Naive thymus-derived CD4-positive, alpha-beta T cell (primary cell): ENCODE measurements at regions not wholly inside any gene's neighbourhood (a gene's known extent, or its start where the extent isn't known, plus 50 kb on each side); places are given as distances from the start of the nearest gene placed in this dataset.

Experiments
- ATAC-seq: fragments of 150-1000 bp; cut with Tn5 transposase; 2 replicates; pipeline ENCODE4 v1.10.0; 2021; ENCODE audit warnings: mild to moderate bottlenecking, moderate library complexity
- CTCF ChIA-PET: fragments of 350-600 bp; sonication (Branson Sonifier 250); formaldehyde crosslinking; loops from one replicate; lab custom pipeline; 2021; ENCODE audit warnings: antibody characterized with exemption; lab: Charles Lee
- POLR2A ChIA-PET: fragments of 350-600 bp; sonication (Branson Sonifier 250); formaldehyde crosslinking; loops from one replicate; lab custom pipeline; 2021; ENCODE audit warnings: antibody characterized with exemption, inconsistent platforms; lab: Charles Lee
- DNase-seq, 9 donors: peaks; one replicate each; pipeline versions ENCODE4 v3.0.0 to v3.0.0-alpha.2; 2020 to 2022; ENCODE audit warnings: mixed read lengths in 1 of 9
- H3K27ac ChIP-seq: one replicate; pipeline ENCODE4 v1.7.0; 2013; ENCODE audit warnings: mild to moderate bottlenecking, low read depth, low read length, moderate library complexity
- H3K27me3 ChIP-seq, 2 donors: one replicate each; pipeline ENCODE4 v1.7.0; 2013; ENCODE audit warnings: low read length in 2 of 2, mild to moderate bottlenecking in 2 of 2, moderate library complexity in 2 of 2; ENCODE audit not compliant: control insufficient read depth in 2 of 2, insufficient read depth in 2 of 2
- H3K36me3 ChIP-seq, 3 experiments: 1 replicate in 2 of 3; 2 replicates in 1 of 3; pipeline ENCODE4 v1.7.0; 2013; ENCODE audit warnings: low read length in 3 of 3, mild to moderate bottlenecking in 3 of 3, moderate library complexity in 1 of 3; ENCODE audit not compliant: insufficient read depth in 3 of 3, control insufficient read depth in 2 of 3
- H3K4me1 ChIP-seq, 2 donors: one replicate each; pipeline ENCODE4 v1.7.0; 2013; ENCODE audit warnings: low read length in 2 of 2, mild to moderate bottlenecking in 2 of 2, moderate library complexity in 1 of 2; ENCODE audit not compliant: control insufficient read depth in 2 of 2, insufficient read depth in 2 of 2
- H3K4me3 ChIP-seq: 2 replicates; pipeline ENCODE4 v1.7.0; 2013; ENCODE audit warnings: mild to moderate bottlenecking, low read length
- H3K9me3 ChIP-seq, 3 experiments: 1 replicate in 2 of 3; 2 replicates in 1 of 3; pipeline ENCODE4 v1.7.0; 2013; ENCODE audit warnings: low read length in 3 of 3; ENCODE audit not compliant: control insufficient read depth in 2 of 3
- H3K27ac Mint-ChIP-seq, 9 donors: one replicate each; pipeline ENCODE4 v1.8.0; 2020 to 2022; ENCODE audit warnings: mixed read lengths in 9 of 9, mild to moderate bottlenecking in 8 of 9, moderate library complexity in 5 of 9, inconsistent platforms in 2 of 9
- H3K27me3 Mint-ChIP-seq, 5 donors: one replicate each; pipeline ENCODE4 v1.8.0; 2021 to 2022; ENCODE audit warnings: mixed read lengths in 5 of 5, mild to moderate bottlenecking in 1 of 5
- H3K36me3 Mint-ChIP-seq, 5 donors: one replicate each; pipeline ENCODE4 v1.8.0; 2020 to 2022; ENCODE audit warnings: mixed read lengths in 5 of 5, mild to moderate bottlenecking in 3 of 5, inconsistent platforms in 1 of 5
- H3K4me1 Mint-ChIP-seq, 7 donors: one replicate each; pipeline ENCODE4 v1.8.0; 2020 to 2022; ENCODE audit warnings: mixed read lengths in 7 of 7, mild to moderate bottlenecking in 3 of 7, inconsistent platforms in 1 of 7
- H3K4me3 Mint-ChIP-seq, 10 donors: one replicate each; pipeline ENCODE4 v1.8.0; 2020 to 2022; ENCODE audit warnings: mild to moderate bottlenecking in 10 of 10, mixed read lengths in 10 of 10, moderate library complexity in 6 of 10, inconsistent platforms in 2 of 10
- H3K9me3 Mint-ChIP-seq, 11 donors: one replicate each; pipeline ENCODE4 v1.8.0; 2020 to 2022; ENCODE audit warnings: mixed read lengths in 11 of 11, mild to moderate bottlenecking in 4 of 11, inconsistent platforms in 1 of 11, moderate library complexity in 1 of 11
- intact Hi-C, 2 donors: fragments of 100-400 bp; cut with micrococcal nuclease; formaldehyde crosslinking; loops; one replicate each; pipeline ENCODE4 v1.15.1; 2023

- Mint-ChIP-seq H3K4me1 (no peaks in the 10 kb centered on the region), H3K27me3 (peaks cover 4 to 23% (median 12%) of the 10 kb centered on the region in 5 donors), H3K36me3 (no peaks in the 10 kb centered on the region), H3K4me3 (no peak overlapping the region), H3K9me3 (peaks cover 0 to 1% (median 0%) of the 10 kb centered on the region in 11 donors), H3K27ac (no peak overlapping the region)
- H3K36me3 ChIP-seq = no peaks in the 10 kb centered on the region
- CTCF ChIA-PET = no interaction called here
- no peaks in the 10 kb centered on the region for H3K4me1 ChIP-seq
- no peak overlapping the region for H3K27ac ChIP-seq
- POLR2A ChIA-PET = no interaction called here
- DNase-seq (no peak), ATAC-seq (no peak)
- no peak overlapping the region for H3K4me3 ChIP-seq
- H3K27me3 ChIP-seq = no peaks in the 10 kb centered on the region
- intact Hi-C loops = no loop called here
- no peaks in the 10 kb centered on the region for H3K9me3 ChIP-seq
Measured at GRCh38 chr15:79520654-79521053, 88.5 kb downstream of the MINAR1 start.

GRCh38 chr15:79522656-79523055 is 90.5 kb downstream of the MINAR1 start:
- no peaks in the 10 kb centered on the region for H3K4me1 Mint-ChIP-seq
- no peak overlapping the region for H3K4me3 ChIP-seq
- H3K27me3 ChIP-seq = no peaks in the 10 kb centered on the region
- no peaks in the 10 kb centered on the region for H3K36me3 ChIP-seq
- peaks cover 0 to 2% (median 0%) of the 10 kb centered on the region in 11 donors for H3K9me3 Mint-ChIP-seq
- no peak for ATAC-seq
- ChIA-PET CTCF (no interaction called here), POLR2A (no interaction called here)
- H3K9me3 ChIP-seq = no peaks in the 10 kb centered on the region
- no peak overlapping the region for H3K27ac ChIP-seq
- no peaks in the 10 kb centered on the region for H3K36me3 Mint-ChIP-seq
- intact Hi-C loops = no loop called here
- H3K4me3 Mint-ChIP-seq = no peak overlapping the region
- H3K4me1 ChIP-seq = no peaks in the 10 kb centered on the region
- H3K27me3 Mint-ChIP-seq = peaks cover 0 to 16% (median 5%) of the 10 kb centered on the region in 5 donors
- no peak overlapping the region for H3K27ac Mint-ChIP-seq
- DNase-seq = no peak

- Mint-ChIP-seq H3K9me3 (peaks cover 0 to 2% (median 0%) of the 10 kb centered on the region in 11 donors), H3K4me3 (no peak overlapping the region), H3K27me3 (peaks cover 1 to 14% (median 5%) of the 10 kb centered on the region in 5 donors), H3K27ac (no peak overlapping the region), H3K36me3 (no peaks in the 10 kb centered on the region), H3K4me1 (no peaks in the 10 kb centered on the region)
- ChIA-PET POLR2A (no interaction called here), CTCF (no interaction called here)
- Histone ChIP-seq H3K4me1 (no peaks in the 10 kb centered on the region), H3K4me3 (no peak overlapping the region), H3K27me3 (no peaks in the 10 kb centered on the region), H3K9me3 (no peaks in the 10 kb centered on the region), H3K36me3 (no peaks in the 10 kb centered on the region), H3K27ac (no peak overlapping the region)
- DNase-seq (no peak), ATAC-seq (no peak)
- intact Hi-C loops = no loop called here
Measured at GRCh38 chr15:79523266-79523665, 91.1 kb downstream of the MINAR1 start.

- DNase-seq = no peak
- H3K4me1 Mint-ChIP-seq = no peaks in the 10 kb centered on the region
Measured at GRCh38 chr15:79524531-79524930, 92.4 kb downstream of the MINAR1 start.

GRCh38 chr15:79526376-79526775 is 94.2 kb downstream of the MINAR1 start:
- Mint-ChIP-seq H3K27ac (no peak overlapping the region), H3K4me1 (no peaks in the 10 kb centered on the region), H3K9me3 (peaks cover 0 to 2% (median 0%) of the 10 kb centered on the region in 11 donors), H3K27me3 (peaks cover 11 to 26% (median 19%) of the 10 kb centered on the region in 5 donors), H3K36me3 (no peaks in the 10 kb centered on the region), H3K4me3 (no peak overlapping the region)
- H3K4me1 ChIP-seq = no peaks in the 10 kb centered on the region
- H3K27me3 ChIP-seq = no peaks in the 10 kb centered on the region
- intact Hi-C loops = no loop called here
- no peak overlapping the region for H3K27ac ChIP-seq
- DNase-seq (no peak), ATAC-seq (no peak)
- POLR2A ChIA-PET = no interaction called here
- H3K4me3 ChIP-seq = no peak overlapping the region
- H3K9me3 ChIP-seq = no peaks in the 10 kb centered on the region
- H3K36me3 ChIP-seq = no peaks in the 10 kb centered on the region
- CTCF ChIA-PET = no interaction called here

More at GRCh38 chr15:79524531-79524930, 92.4 kb downstream of the MINAR1 start:
- intact Hi-C loops = no loop called here
- no peak for ATAC-seq
- Mint-ChIP-seq H3K27ac (no peak overlapping the region), H3K27me3 (peaks cover 5 to 18% (median 10%) of the 10 kb centered on the region in 5 donors), H3K4me3 (no peak overlapping the region), H3K36me3 (no peaks in the 10 kb centered on the region), H3K9me3 (peaks cover 0 to 2% (median 0%) of the 10 kb centered on the region in 11 donors)
- no peaks in the 10 kb centered on the region for H3K4me1 ChIP-seq
- POLR2A ChIA-PET = no interaction called here
- H3K4me3 ChIP-seq = no peak overlapping the region
- no peaks in the 10 kb centered on the region for H3K36me3 ChIP-seq
- no peaks in the 10 kb centered on the region for H3K27me3 ChIP-seq
- no peaks in the 10 kb centered on the region for H3K9me3 ChIP-seq
- CTCF ChIA-PET = no interaction called here
- H3K27ac ChIP-seq = no peak overlapping the region

GRCh38 chr15:79527821-79528220 is 95.7 kb downstream of the MINAR1 start:
- Mint-ChIP-seq H3K27me3 (peaks cover 16 to 31% (median 23%) of the 10 kb centered on the region in 5 donors), H3K4me1 (no peaks in the 10 kb centered on the region), H3K36me3 (no peaks in the 10 kb centered on the region), H3K9me3 (peaks cover 0 to 4% (median 0%) of the 10 kb centered on the region in 11 donors), H3K4me3 (no peak overlapping the region), H3K27ac (peak overlapping the region in 1 of 9 donors; percentile 37)
- ChIA-PET CTCF (no interaction called here), POLR2A (no interaction called here)
- no peaks in the 10 kb centered on the region for H3K4me1 ChIP-seq
- DNase-seq (no peak), ATAC-seq (no peak)
- intact Hi-C loops = no loop called here
- H3K9me3 ChIP-seq = no peaks in the 10 kb centered on the region
- H3K27me3 ChIP-seq = no peaks in the 10 kb centered on the region
- no peak overlapping the region for H3K4me3 ChIP-seq
- no peaks in the 10 kb centered on the region for H3K36me3 ChIP-seq
- no peak overlapping the region for H3K27ac ChIP-seq

- no peaks in the 10 kb centered on the region for H3K27me3 ChIP-seq
- Mint-ChIP-seq H3K4me3 (no peak overlapping the region), H3K9me3 (peaks cover 0 to 4% (median 0%) of the 10 kb centered on the region in 11 donors), H3K27me3 (peaks cover 16 to 31% (median 23%) of the 10 kb centered on the region in 5 donors), H3K36me3 (no peaks in the 10 kb centered on the region), H3K4me1 (no peaks in the 10 kb centered on the region), H3K27ac (no peak overlapping the region)
- H3K9me3 ChIP-seq = no peaks in the 10 kb centered on the region
- H3K27ac ChIP-seq = no peak overlapping the region
- CTCF ChIA-PET = no interaction called here
- POLR2A ChIA-PET = no interaction called here
- H3K4me1 ChIP-seq = no peaks in the 10 kb centered on the region
- ATAC-seq = no peak
- H3K36me3 ChIP-seq = no peaks in the 10 kb centered on the region
- H3K4me3 ChIP-seq = no peak overlapping the region
- DNase-seq = no peak
- intact Hi-C loops = no loop called here
Measured at GRCh38 chr15:79529157-79529785, 97.1 kb downstream of the MINAR1 start.
